LNCaP clone FGC (cell line): ENCODE measurements at regions not wholly inside any gene's neighbourhood (a gene's known extent, or its start where the extent isn't known, plus 50 kb on each side); places are given as distances from the start of the nearest gene placed in this dataset.

ENCODE experiments used
- DNase-seq: peaks from one replicate; pipeline ENCODE4 v3.0.0-alpha.2; 2011; ENCODE audit warnings: low read depth
- H3K4me3 ChIP-seq: 2 replicates; pipeline ENCODE4 v1.5.1; 2011; ENCODE audit warnings: mild to moderate bottlenecking, low read depth, low read length, control low read depth
- CTCF ChIP-seq: IDR thresholded peaks from 2 replicates; pipeline ENCODE4 v1.5.1; 2012; ENCODE audit warnings: mild to moderate bottlenecking; ENCODE audit not compliant: control insufficient read depth, insufficient read depth; ENCODE audit errors: extremely low read depth

GRCh38 chr3:24595796-24596195 lies 101.1 kb upstream of the THRB start:
- no peak for DNase-seq
- H3K4me3 ChIP-seq = no peak overlapping the region
- TF ChIP-seq CTCF = no peak

GRCh38 chr3:24596626-24597025 lies 102.0 kb upstream of the THRB start:
- no peak for DNase-seq
- no peak for TF ChIP-seq CTCF
- H3K4me3 ChIP-seq = no peak overlapping the region

- DNase-seq = no peak
- H3K4me3 ChIP-seq = no peak overlapping the region
- no peak for TF ChIP-seq CTCF
These were observed 104.2 kb upstream of the THRB start for GRCh38 chr3:24598695-24599470.

GRCh38 chr3:24601066-24601939 lies 106.7 kb upstream of the THRB start:
- TF ChIP-seq CTCF = no peak
- DNase-seq = no peak
- no peak overlapping the region for H3K4me3 ChIP-seq

- no peak for DNase-seq
- no peak for TF ChIP-seq CTCF
These were observed 109.6 kb upstream of the THRB start for GRCh38 chr3:24604215-24604614.

GRCh38 chr3:24605511-24606028 lies 110.9 kb upstream of the THRB start:
- TF ChIP-seq CTCF = no peak
- no peak for DNase-seq
- H3K4me3 ChIP-seq = no peak overlapping the region

More at GRCh38 chr3:24604215-24604614, 109.6 kb upstream of the THRB start:
- no peak overlapping the region for H3K4me3 ChIP-seq
